HCT116 (cell line): ENCODE measurements at regions not wholly inside any gene's neighbourhood (a gene's known extent, or its start where the extent isn't known, plus 50 kb on each side); places are given as distances from the start of the nearest gene placed in this dataset.

Experiments used
- ATAC-seq: fragments of 200-7000 bp; cut with Tn5 transposase; 2 replicates; pipeline ENCODE4 v1.9.1; 2020; ENCODE audit warnings: mild to moderate bottlenecking, moderate library complexity
- BruUV-seq: library from RNA; stranded (reverse); fragments of 400-500 nt; replicated peaks from 2 replicates; lab custom pipeline; 2021; lab: Mats Ljungman, UMichigan
- CTCF ChIA-PET: fragments of 300-600 bp; sonication (Branson Sonifier 250); formaldehyde crosslinking; loops from one replicate; lab custom pipeline; 2021; ENCODE audit warnings: antibody characterized with exemption; lab: Charles Lee
- POLR2A ChIA-PET: fragments of 300-600, 350-600 bp; sonication (Branson Sonifier 250); formaldehyde crosslinking; loops from one replicate; lab custom pipeline; 2021; ENCODE audit warnings: antibody characterized with exemption; lab: Charles Lee
- RAD21 ChIA-PET, 2 experiments: fragments of 300-600 bp; sonication (Branson Sonifier 250); formaldehyde crosslinking; loops; one replicate each; lab custom pipeline; 2023; ENCODE audit warnings: low total read pairs in 2 of 2; ENCODE audit not compliant: uncharacterized antibody in 2 of 2, unreplicated experiment in 2 of 2, low non-redundant PET in 1 of 2; lab: Charles Lee
- DNase-seq: peaks from one replicate; pipeline ENCODE4 v3.0.0-alpha.2; 2010; ENCODE audit warnings: low read depth, low spot score
- H2AFZ ChIP-seq: fragments of 200-600 bp; shearing (Covaris generic), sonication (generic); 2 replicates; pipeline ENCODE4 v1.6.1; 2017; ENCODE audit warnings: low read depth, mixed run types, mixed read lengths, antibody characterized with exemption, low read length; ENCODE audit not compliant: poor library complexity, severe bottlenecking
- H3K27ac ChIP-seq: 2 replicates; pipeline ENCODE4 v1.5.1; 2012; ENCODE audit warnings: low read depth, low read length
- H3K27me3 ChIP-seq: fragments of 200-600 bp; sonication (generic); 2 replicates; pipeline ENCODE4 v1.6.1; 2016; ENCODE audit warnings: mixed run types, low read length, mixed read lengths; ENCODE audit not compliant: insufficient read depth
- H3K36me3 ChIP-seq, 2 experiments: fragments of 200-500 bp in 1 of 2; fragments of 200-600 bp in 1 of 2; sonication (Bioruptor generic) in 1 of 2; sonication (generic) in 1 of 2; 2 replicates each; pipeline versions ENCODE4 v1.5.1 to v1.6.1; 2014 to 2016; ENCODE audit warnings: low read length in 2 of 2, inconsistent platforms in 1 of 2, mixed read lengths in 1 of 2, mixed run types in 1 of 2; ENCODE audit not compliant: insufficient read depth in 2 of 2, control insufficient read depth in 1 of 2
- H3K4me1 ChIP-seq, 2 experiments: fragments of 200-600 bp in 1 of 2; sonication (generic) in 1 of 2; 2 replicates each; pipeline versions ENCODE4 v1.5.1 to v1.6.1; 2012 to 2017; ENCODE audit warnings: low read length in 2 of 2, inconsistent platforms in 1 of 2, mild to moderate bottlenecking in 1 of 2, mixed read lengths in 1 of 2, mixed run types in 1 of 2, moderate library complexity in 1 of 2; ENCODE audit not compliant: insufficient read depth in 2 of 2, control insufficient read depth in 1 of 2
- H3K4me2 ChIP-seq: fragments of 200-600 bp; sonication (generic); 2 replicates; pipeline ENCODE4 v1.6.1; 2017; ENCODE audit warnings: mixed run types, low read length, mixed read lengths
- H3K4me3 ChIP-seq, 2 experiments: fragments of 200-600 bp in 1 of 2; sonication (generic) in 1 of 2; replicated peaks in 1 of 2; 2 replicates each; pipeline ENCODE4 v1.5.1; 2011 to 2016; ENCODE audit warnings: low read length in 2 of 2, control low read depth in 1 of 2, low read depth in 1 of 2, mild to moderate bottlenecking in 1 of 2, mixed read lengths in 1 of 2, mixed run types in 1 of 2
- H3K79me2 ChIP-seq: fragments of 200-600 bp; sonication (generic); 2 replicates; pipeline ENCODE4 v1.6.1; 2017; ENCODE audit warnings: mild to moderate bottlenecking, mixed run types, low read length, moderate library complexity, mixed read lengths; ENCODE audit not compliant: insufficient read depth
- H3K9ac ChIP-seq: fragments of 200-600 bp; sonication (generic); 2 replicates; pipeline ENCODE4 v1.6.1; 2016; ENCODE audit warnings: low read length, mixed read lengths
- H3K9me2 ChIP-seq: fragments of 200-600 bp; sonication (generic), shearing (Covaris generic); 2 replicates; pipeline ENCODE4 v1.6.1; 2017; ENCODE audit warnings: mixed run types, mild to moderate bottlenecking, moderate library complexity; ENCODE audit not compliant: insufficient read depth
- H3K9me3 ChIP-seq, 2 experiments: fragments of 200-500 bp in 1 of 2; fragments of 200-600 bp in 1 of 2; sonication (Bioruptor generic) in 1 of 2; sonication (generic) in 1 of 2; 2 replicates each; pipeline ENCODE4 v1.6.1; 2014 to 2017; ENCODE audit warnings: low read length in 2 of 2, mixed read lengths in 2 of 2, inconsistent platforms in 1 of 2, low read depth in 1 of 2, mild to moderate bottlenecking in 1 of 2, mixed run types in 1 of 2, moderate library complexity in 1 of 2; ENCODE audit not compliant: control insufficient read depth in 1 of 2, insufficient read depth in 1 of 2
- H4K20me1 ChIP-seq: fragments of 200-600 bp; sonication (generic), shearing (Covaris generic); 2 replicates; pipeline ENCODE4 v1.6.1; 2017; ENCODE audit warnings: mixed run types, mild to moderate bottlenecking, moderate library complexity; ENCODE audit not compliant: insufficient read depth
- ATF3 ChIP-seq: IDR thresholded peaks from 2 replicates; pipeline ENCODE4 v1.6.1; 2012
- CBX3 ChIP-seq: IDR thresholded peaks from 2 replicates; pipeline ENCODE4 v1.6.1; 2012; ENCODE audit warnings: low read depth
- ELF1 ChIP-seq: IDR thresholded peaks from 2 replicates; pipeline ENCODE4 v1.6.1; 2012; ENCODE audit warnings: low read depth, borderline replicate concordance
- EZH2 ChIP-seq: fragments of 200-600 bp; sonication (generic); IDR thresholded peaks from 2 replicates; pipeline ENCODE4 v1.6.1; 2017; ENCODE audit warnings: antibody characterized with exemption, mixed run types
- MAX ChIP-seq: IDR thresholded peaks from 2 replicates; pipeline ENCODE4 v1.6.1; 2012
- POLR2AphosphoS5 ChIP-seq: IDR thresholded peaks from 2 replicates; pipeline ENCODE4 v1.6.1; 2011; ENCODE audit warnings: mild to moderate bottlenecking, low read depth, low read length, moderate library complexity
- RAD21 ChIP-seq: IDR thresholded peaks from 2 replicates; pipeline ENCODE4 v1.6.1; 2012; ENCODE audit warnings: low read depth, mild to moderate bottlenecking
- REST ChIP-seq: IDR thresholded peaks from 2 replicates; pipeline ENCODE4 v1.6.1; 2012; ENCODE audit warnings: low read depth
- intact Hi-C: fragments of 100-400 bp; cut with micrococcal nuclease; formaldehyde crosslinking; loops from 2 replicates; pipeline ENCODE4 v1.10.0; 2022

GRCh38 chr15:31245756-31246155, 80.9 kb upstream of the KLF13 start:
- no peak for TF ChIP-seq ATF3
- TF ChIP-seq MAX: no peak
- Histone ChIP-seq H3K27me3 (0 out of 2 replicates have a peak, but pooled peaks cover 3% of the 10 kb centered on the region), H3K9me2 (no peaks in the 10 kb centered on the region), H3K4me2 (no peak overlapping the region), H3K9me3 (no peaks in the 10 kb centered on the region), H3K27ac (no peak overlapping the region), H3K9ac (no peak overlapping the region), H4K20me1 (no peaks in the 10 kb centered on the region), H2AFZ (no peak overlapping the region), H3K4me1 (no peaks in the 10 kb centered on the region), H3K79me2 (no peaks in the 10 kb centered on the region), H3K4me3 (no peak overlapping the region), H3K36me3 (no peaks in the 10 kb centered on the region)
- BruUV-seq: no TSS peak
- ATAC-seq (no peak), DNase-seq (no peak)
- POLR2A ChIA-PET: no interaction called here
- CTCF ChIA-PET: no interaction called here
- intact Hi-C loops: no loop called here
- RAD21 ChIA-PET: no interaction called here

- Histone ChIP-seq H3K27ac (no peak overlapping the region), H2AFZ (no peak overlapping the region), H3K9ac (no peak overlapping the region), H4K20me1 (no peaks in the 10 kb centered on the region), H3K27me3 (peaks cover 6% of the 10 kb centered on the region; the same call in 1 of the 2 replicates)
- RAD21 ChIA-PET: no interaction called here
- TF ChIP-seq ELF1 (no peak), RAD21 (no peak), REST (no peak), EZH2 (no peak), POLR2AphosphoS5 (no peak), CBX3 (no peak)
- TF ChIP-seq, all 23 proteins: peak for 0
- H3K9me3 ChIP-seq: no peaks in the 10 kb centered on the region
- ChIA-PET CTCF (no interaction called here), POLR2A (no interaction called here)
- H3K9me2 ChIP-seq: no peaks in the 10 kb centered on the region
- H3K4me2 ChIP-seq: no peak overlapping the region
- DNase-seq (no peak), ATAC-seq (no peak)
- no peaks in the 10 kb centered on the region for H3K36me3 ChIP-seq
- no peaks in the 10 kb centered on the region for H3K4me1 ChIP-seq
- H3K4me3 ChIP-seq: no peak overlapping the region
- intact Hi-C loops: no loop called here
- H3K79me2 ChIP-seq: no peaks in the 10 kb centered on the region
- BruUV-seq: no TSS peak
These were observed 79.2 kb upstream of the KLF13 start for GRCh38 chr15:31247404-31247803.
